GM23338 (cell line): ENCODE measurements at regions not wholly inside any gene's neighbourhood (a gene's known extent, or its start where the extent isn't known, plus 50 kb on each side); places are given as distances from the start of the nearest gene placed in this dataset.

ENCODE experiments used
- ATAC-seq: fragments of 200-7000 bp; cut with Tn5 transposase; 3 replicates; pipeline ENCODE4 v1.9.1; 2020
- DNase-seq: peaks from one replicate; pipeline ENCODE4 v3.0.0-alpha.2; 2015; ENCODE audit warnings: low spot score
- H2AFZ ChIP-seq: fragments of 200-600 bp; sonication (generic); 2 replicates; pipeline ENCODE4 v1.8.0; 2016; ENCODE audit warnings: antibody characterized with exemption, mild to moderate bottlenecking, moderate library complexity
- H3F3A ChIP-seq: fragments of 200-600 bp; sonication (generic); replicated peaks from 2 replicates; pipeline ENCODE4 v1.8.0; 2017; ENCODE audit warnings: antibody characterized with exemption, mixed run types, low read depth
- H3K27ac ChIP-seq: fragments of 200-600 bp; sonication (generic); 2 replicates; pipeline ENCODE4 v1.6.1; 2016; ENCODE audit warnings: low read depth
- H3K27me3 ChIP-seq: fragments of 200-600 bp; sonication (generic); 2 replicates; pipeline ENCODE4 v1.8.0; 2016; ENCODE audit warnings: mild to moderate bottlenecking, mixed run types, moderate library complexity; ENCODE audit not compliant: insufficient read depth
- H3K36me3 ChIP-seq: fragments of 200-600 bp; sonication (generic); 2 replicates; pipeline ENCODE4 v1.8.0; 2016; ENCODE audit warnings: mild to moderate bottlenecking; ENCODE audit not compliant: insufficient read depth
- H3K4me1 ChIP-seq: fragments of 200-600 bp; sonication (generic); 2 replicates; pipeline ENCODE4 v1.8.0; 2016; ENCODE audit warnings: mild to moderate bottlenecking, moderate library complexity; ENCODE audit not compliant: insufficient read depth
- H3K4me2 ChIP-seq: fragments of 200-600 bp; sonication (generic); 2 replicates; pipeline ENCODE4 v1.7.1; 2017; ENCODE audit warnings: mixed run types
- H3K4me3 ChIP-seq: fragments of 200-600 bp; sonication (generic); 2 replicates; pipeline ENCODE4 v1.6.1; 2016; ENCODE audit warnings: mixed run types
- H3K79me2 ChIP-seq: fragments of 200-600 bp; sonication (generic); replicated peaks from 2 replicates; pipeline ENCODE4 v1.8.0; 2017; ENCODE audit warnings: mild to moderate bottlenecking; ENCODE audit not compliant: insufficient read depth
- H3K9me2 ChIP-seq: fragments of 200-600 bp; sonication (generic); 2 replicates; pipeline ENCODE4 v1.8.0; 2017; ENCODE audit not compliant: insufficient read depth
- H4K20me1 ChIP-seq: fragments of 200-600 bp; sonication (generic); replicated peaks from 2 replicates; pipeline ENCODE4 v1.8.0; 2017; ENCODE audit warnings: mild to moderate bottlenecking; ENCODE audit not compliant: insufficient read depth
- H3K27ac Mint-ChIP-seq: 2 replicates; pipeline ENCODE4 v1.8.0; 2020; ENCODE audit warnings: inconsistent platforms, mild to moderate bottlenecking, moderate library complexity, mixed read lengths
- H3K27me3 Mint-ChIP-seq: 3 replicates; pipeline ENCODE4 v1.8.0; 2022; ENCODE audit warnings: low read depth, mild to moderate bottlenecking, moderate library complexity, mixed read lengths, inconsistent platforms; ENCODE audit not compliant: insufficient read depth, poor library complexity
- H3K36me3 Mint-ChIP-seq: 3 replicates; pipeline ENCODE4 v1.8.0; 2021; ENCODE audit warnings: low read depth, mild to moderate bottlenecking, inconsistent platforms, moderate library complexity, mixed read lengths
- H3K4me1 Mint-ChIP-seq: 3 replicates; pipeline ENCODE4 v1.8.0; 2020; ENCODE audit warnings: mild to moderate bottlenecking, inconsistent platforms, mixed read lengths
- H3K4me3 Mint-ChIP-seq: 3 replicates; pipeline ENCODE4 v1.8.0; 2021; ENCODE audit warnings: moderate library complexity, mild to moderate bottlenecking, inconsistent platforms, mixed read lengths
- H3K9me3 Mint-ChIP-seq: 3 replicates; pipeline ENCODE4 v1.8.0; 2020; ENCODE audit warnings: moderate library complexity, mild to moderate bottlenecking, inconsistent platforms, mixed read lengths
- CREB1 ChIP-seq: fragments of 250-450 bp; sonication (Bioruptor Pico); IDR thresholded peaks from 2 replicates; pipeline ENCODE4 v1.5.0; 2020; ENCODE audit warnings: low read depth, mild to moderate bottlenecking, moderate library complexity
- EZH2 ChIP-seq: fragments of 200-600 bp; sonication (generic); IDR thresholded peaks from one replicate; pipeline ENCODE4 v1.8.0; 2017; ENCODE audit warnings: antibody characterized with exemption, mild to moderate bottlenecking, low read depth; ENCODE audit not compliant: unreplicated experiment
- EZH2phosphoT487 ChIP-seq: fragments of 200-600 bp; sonication (generic); IDR thresholded peaks from one replicate; pipeline ENCODE4 v1.8.1; 2018; ENCODE audit warnings: antibody characterized with exemption; ENCODE audit not compliant: unreplicated experiment
- JUNB ChIP-seq: IDR thresholded peaks from one replicate; pipeline ENCODE4 v1.6.1; 2016; ENCODE audit warnings: antibody characterized with exemption; ENCODE audit not compliant: unreplicated experiment
- NANOG ChIP-seq: IDR thresholded peaks from 2 replicates; pipeline ENCODE4 v1.6.1; 2016; ENCODE audit warnings: antibody characterized with exemption, borderline replicate concordance
- STAT1 ChIP-seq: IDR thresholded peaks from one replicate; pipeline ENCODE4 v1.6.1; 2016; ENCODE audit warnings: antibody characterized with exemption; ENCODE audit not compliant: unreplicated experiment
- ZNF114 ChIP-seq: fragments of 250-450 bp; sonication (Bioruptor Pico); IDR thresholded peaks from 2 replicates; pipeline ENCODE4 v1.5.0; 2020; ENCODE audit warnings: mild to moderate bottlenecking, moderate library complexity
- ZNF331 ChIP-seq: fragments of 250-450 bp; sonication (Bioruptor Pico); IDR thresholded peaks from 2 replicates; pipeline ENCODE4 v1.5.0; 2020; ENCODE audit warnings: low read depth, mild to moderate bottlenecking, moderate library complexity
- TF ChIP-seq, protein P1 (sequence below): IDR thresholded peaks from 2 replicates; pipeline ENCODE4 v1.6.1; 2016; ENCODE audit warnings: antibody characterized with exemption
- TF ChIP-seq, protein P2 (sequence below): IDR thresholded peaks from one replicate; pipeline ENCODE4 v1.6.1; 2018; ENCODE audit warnings: antibody characterized with exemption; ENCODE audit not compliant: unreplicated experiment
- TF ChIP-seq, protein P3 (sequence below): fragments of 250-450 bp; sonication (Bioruptor Pico); IDR thresholded peaks from 2 replicates; pipeline ENCODE4 v1.5.0; 2020; ENCODE audit warnings: mild to moderate bottlenecking, moderate library complexity
- TF ChIP-seq, protein P4 (sequence below), 2 experiments: fragments of 200-600 bp in 1 of 2; sonication (generic) in 1 of 2; conservative IDR thresholded peaks; 2 replicates each; pipeline versions ENCODE4 v1.5.1 to v1.6.1; 2016 to 2017; ENCODE audit warnings: antibody characterized with exemption in 2 of 2, low read depth in 2 of 2, mild to moderate bottlenecking in 2 of 2, moderate library complexity in 1 of 2

DNA sequence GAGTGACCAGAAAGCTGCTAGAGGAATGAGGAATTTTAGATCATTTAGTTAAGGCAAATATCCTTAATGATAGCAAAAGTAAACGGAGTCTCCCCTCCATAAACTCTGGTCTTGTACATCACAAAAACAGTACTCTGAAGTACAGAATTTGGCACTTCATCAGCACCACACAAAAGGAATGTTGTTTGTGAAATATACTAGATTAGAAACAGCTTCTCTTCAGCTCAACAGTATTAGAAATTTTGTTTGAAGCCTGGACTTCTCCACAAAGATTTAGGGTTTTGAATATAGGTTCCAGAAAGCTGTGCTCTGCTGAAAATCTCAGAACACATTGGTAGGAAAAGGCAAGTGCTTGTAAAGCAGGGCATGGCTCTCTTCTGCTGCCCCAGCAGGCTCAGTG, 135.1 kb upstream of the PTGFR start:
- Histone ChIP-seq H3F3A (no peaks in the 10 kb centered on the region), H3K27ac (no peak overlapping the region), H3K4me3 (no peak overlapping the region), H3K4me2 (no peak overlapping the region), H4K20me1 (no peaks in the 10 kb centered on the region), H3K79me2 (no peaks in the 10 kb centered on the region), H2AFZ (no peak overlapping the region), H3K9me2 (peaks cover 5% of the 10 kb centered on the region; the same call in 1 of the 2 replicates), H3K27me3 (no peaks in the 10 kb centered on the region), H3K4me1 (no peaks in the 10 kb centered on the region), H3K36me3 (no peaks in the 10 kb centered on the region)
- DNase-seq (no peak), ATAC-seq (no peak)
- H3K36me3 Mint-ChIP-seq: no peaks in the 10 kb centered on the region
- H3K4me3 Mint-ChIP-seq: no peak overlapping the region
- no peaks in the 10 kb centered on the region for H3K9me3 Mint-ChIP-seq
- no peaks in the 10 kb centered on the region for H3K4me1 Mint-ChIP-seq
- peaks cover 3% of the 10 kb centered on the region for H3K27me3 Mint-ChIP-seq
- H3K27ac Mint-ChIP-seq: no peak overlapping the region
- TF ChIP-seq JUNB (no peak), STAT1 (no peak), ZNF331 (no peak), EZH2 (no peak), ZNF114 (CRISPR knock-in tag) (no peak), EZH2phosphoT487 (no peak), NANOG (no peak), CREB1 (CRISPR knock-in tag) (no peak)
- TF ChIP-seq, protein P1, sequence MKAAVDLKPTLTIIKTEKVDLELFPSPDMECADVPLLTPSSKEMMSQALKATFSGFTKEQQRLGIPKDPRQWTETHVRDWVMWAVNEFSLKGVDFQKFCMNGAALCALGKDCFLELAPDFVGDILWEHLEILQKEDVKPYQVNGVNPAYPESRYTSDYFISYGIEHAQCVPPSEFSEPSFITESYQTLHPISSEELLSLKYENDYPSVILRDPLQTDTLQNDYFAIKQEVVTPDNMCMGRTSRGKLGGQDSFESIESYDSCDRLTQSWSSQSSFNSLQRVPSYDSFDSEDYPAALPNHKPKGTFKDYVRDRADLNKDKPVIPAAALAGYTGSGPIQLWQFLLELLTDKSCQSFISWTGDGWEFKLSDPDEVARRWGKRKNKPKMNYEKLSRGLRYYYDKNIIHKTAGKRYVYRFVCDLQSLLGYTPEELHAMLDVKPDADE: no peak
- TF ChIP-seq, protein P2, sequence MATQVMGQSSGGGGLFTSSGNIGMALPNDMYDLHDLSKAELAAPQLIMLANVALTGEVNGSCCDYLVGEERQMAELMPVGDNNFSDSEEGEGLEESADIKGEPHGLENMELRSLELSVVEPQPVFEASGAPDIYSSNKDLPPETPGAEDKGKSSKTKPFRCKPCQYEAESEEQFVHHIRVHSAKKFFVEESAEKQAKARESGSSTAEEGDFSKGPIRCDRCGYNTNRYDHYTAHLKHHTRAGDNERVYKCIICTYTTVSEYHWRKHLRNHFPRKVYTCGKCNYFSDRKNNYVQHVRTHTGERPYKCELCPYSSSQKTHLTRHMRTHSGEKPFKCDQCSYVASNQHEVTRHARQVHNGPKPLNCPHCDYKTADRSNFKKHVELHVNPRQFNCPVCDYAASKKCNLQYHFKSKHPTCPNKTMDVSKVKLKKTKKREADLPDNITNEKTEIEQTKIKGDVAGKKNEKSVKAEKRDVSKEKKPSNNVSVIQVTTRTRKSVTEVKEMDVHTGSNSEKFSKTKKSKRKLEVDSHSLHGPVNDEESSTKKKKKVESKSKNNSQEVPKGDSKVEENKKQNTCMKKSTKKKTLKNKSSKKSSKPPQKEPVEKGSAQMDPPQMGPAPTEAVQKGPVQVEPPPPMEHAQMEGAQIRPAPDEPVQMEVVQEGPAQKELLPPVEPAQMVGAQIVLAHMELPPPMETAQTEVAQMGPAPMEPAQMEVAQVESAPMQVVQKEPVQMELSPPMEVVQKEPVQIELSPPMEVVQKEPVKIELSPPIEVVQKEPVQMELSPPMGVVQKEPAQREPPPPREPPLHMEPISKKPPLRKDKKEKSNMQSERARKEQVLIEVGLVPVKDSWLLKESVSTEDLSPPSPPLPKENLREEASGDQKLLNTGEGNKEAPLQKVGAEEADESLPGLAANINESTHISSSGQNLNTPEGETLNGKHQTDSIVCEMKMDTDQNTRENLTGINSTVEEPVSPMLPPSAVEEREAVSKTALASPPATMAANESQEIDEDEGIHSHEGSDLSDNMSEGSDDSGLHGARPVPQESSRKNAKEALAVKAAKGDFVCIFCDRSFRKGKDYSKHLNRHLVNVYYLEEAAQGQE: no peak
- TF ChIP-seq, protein P3, sequence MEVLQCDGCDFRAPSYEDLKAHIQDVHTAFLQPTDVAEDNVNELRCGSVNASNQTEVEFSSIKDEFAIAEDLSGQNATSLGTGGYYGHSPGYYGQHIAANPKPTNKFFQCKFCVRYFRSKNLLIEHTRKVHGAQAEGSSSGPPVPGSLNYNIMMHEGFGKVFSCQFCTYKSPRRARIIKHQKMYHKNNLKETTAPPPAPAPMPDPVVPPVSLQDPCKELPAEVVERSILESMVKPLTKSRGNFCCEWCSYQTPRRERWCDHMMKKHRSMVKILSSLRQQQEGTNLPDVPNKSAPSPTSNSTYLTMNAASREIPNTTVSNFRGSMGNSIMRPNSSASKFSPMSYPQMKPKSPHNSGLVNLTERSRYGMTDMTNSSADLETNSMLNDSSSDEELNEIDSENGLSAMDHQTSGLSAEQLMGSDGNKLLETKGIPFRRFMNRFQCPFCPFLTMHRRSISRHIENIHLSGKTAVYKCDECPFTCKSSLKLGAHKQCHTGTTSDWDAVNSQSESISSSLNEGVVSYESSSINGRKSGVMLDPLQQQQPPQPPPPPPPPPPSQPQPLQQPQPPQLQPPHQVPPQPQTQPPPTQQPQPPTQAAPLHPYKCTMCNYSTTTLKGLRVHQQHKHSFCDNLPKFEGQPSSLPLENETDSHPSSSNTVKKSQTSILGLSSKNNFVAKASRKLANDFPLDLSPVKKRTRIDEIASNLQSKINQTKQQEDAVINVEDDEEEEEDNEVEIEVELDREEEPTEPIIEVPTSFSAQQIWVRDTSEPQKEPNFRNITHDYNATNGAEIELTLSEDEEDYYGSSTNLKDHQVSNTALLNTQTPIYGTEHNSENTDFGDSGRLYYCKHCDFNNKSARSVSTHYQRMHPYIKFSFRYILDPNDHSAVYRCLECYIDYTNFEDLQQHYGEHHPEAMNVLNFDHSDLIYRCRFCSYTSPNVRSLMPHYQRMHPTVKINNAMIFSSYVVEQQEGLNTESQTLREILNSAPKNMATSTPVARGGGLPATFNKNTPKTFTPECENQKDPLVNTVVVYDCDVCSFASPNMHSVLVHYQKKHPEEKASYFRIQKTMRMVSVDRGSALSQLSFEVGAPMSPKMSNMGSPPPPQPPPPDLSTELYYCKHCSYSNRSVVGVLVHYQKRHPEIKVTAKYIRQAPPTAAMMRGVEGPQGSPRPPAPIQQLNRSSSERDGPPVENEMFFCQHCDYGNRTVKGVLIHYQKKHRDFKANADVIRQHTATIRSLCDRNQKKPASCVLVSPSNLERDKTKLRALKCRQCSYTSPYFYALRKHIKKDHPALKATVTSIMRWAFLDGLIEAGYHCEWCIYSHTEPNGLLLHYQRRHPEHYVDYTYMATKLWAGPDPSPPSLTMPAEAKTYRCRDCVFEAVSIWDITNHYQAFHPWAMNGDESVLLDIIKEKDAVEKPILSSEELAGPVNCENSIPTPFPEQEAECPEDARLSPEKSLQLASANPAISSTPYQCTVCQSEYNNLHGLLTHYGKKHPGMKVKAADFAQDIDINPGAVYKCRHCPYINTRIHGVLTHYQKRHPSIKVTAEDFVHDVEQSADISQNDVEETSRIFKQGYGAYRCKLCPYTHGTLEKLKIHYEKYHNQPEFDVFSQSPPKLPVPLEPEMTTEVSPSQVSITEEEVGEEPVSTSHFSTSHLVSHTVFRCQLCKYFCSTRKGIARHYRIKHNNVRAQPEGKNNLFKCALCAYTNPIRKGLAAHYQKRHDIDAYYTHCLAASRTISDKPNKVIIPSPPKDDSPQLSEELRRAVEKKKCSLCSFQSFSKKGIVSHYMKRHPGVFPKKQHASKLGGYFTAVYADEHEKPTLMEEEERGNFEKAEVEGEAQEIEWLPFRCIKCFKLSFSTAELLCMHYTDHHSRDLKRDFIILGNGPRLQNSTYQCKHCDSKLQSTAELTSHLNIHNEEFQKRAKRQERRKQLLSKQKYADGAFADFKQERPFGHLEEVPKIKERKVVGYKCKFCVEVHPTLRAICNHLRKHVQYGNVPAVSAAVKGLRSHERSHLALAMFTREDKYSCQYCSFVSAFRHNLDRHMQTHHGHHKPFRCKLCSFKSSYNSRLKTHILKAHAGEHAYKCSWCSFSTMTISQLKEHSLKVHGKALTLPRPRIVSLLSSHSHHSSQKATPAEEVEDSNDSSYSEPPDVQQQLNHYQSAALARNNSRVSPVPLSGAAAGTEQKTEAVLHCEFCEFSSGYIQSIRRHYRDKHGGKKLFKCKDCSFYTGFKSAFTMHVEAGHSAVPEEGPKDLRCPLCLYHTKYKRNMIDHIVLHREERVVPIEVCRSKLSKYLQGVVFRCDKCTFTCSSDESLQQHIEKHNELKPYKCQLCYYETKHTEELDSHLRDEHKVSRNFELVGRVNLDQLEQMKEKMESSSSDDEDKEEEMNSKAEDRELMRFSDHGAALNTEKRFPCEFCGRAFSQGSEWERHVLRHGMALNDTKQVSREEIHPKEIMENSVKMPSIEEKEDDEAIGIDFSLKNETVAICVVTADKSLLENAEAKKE: no peak
- TF ChIP-seq, protein P4, sequence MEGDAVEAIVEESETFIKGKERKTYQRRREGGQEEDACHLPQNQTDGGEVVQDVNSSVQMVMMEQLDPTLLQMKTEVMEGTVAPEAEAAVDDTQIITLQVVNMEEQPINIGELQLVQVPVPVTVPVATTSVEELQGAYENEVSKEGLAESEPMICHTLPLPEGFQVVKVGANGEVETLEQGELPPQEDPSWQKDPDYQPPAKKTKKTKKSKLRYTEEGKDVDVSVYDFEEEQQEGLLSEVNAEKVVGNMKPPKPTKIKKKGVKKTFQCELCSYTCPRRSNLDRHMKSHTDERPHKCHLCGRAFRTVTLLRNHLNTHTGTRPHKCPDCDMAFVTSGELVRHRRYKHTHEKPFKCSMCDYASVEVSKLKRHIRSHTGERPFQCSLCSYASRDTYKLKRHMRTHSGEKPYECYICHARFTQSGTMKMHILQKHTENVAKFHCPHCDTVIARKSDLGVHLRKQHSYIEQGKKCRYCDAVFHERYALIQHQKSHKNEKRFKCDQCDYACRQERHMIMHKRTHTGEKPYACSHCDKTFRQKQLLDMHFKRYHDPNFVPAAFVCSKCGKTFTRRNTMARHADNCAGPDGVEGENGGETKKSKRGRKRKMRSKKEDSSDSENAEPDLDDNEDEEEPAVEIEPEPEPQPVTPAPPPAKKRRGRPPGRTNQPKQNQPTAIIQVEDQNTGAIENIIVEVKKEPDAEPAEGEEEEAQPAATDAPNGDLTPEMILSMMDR (conservative IDR thresholded peaks at IDR 0.05; ENCODE audit: low read depth in 2 of 2): no peak
